Frontal cortex (tissue), 3 donors: ENCODE measurements at regions not wholly inside any gene's neighbourhood (a gene's known extent, or its start where the extent isn't known, plus 50 kb on each side); places are given as distances from the start of the nearest gene placed in this dataset.
"Not testable (repeated sequence)": the region's sequence is repeated elsewhere in the genome, so short reads cannot be mapped to it uniquely, and the experiment has no call there.

Source experiments
- DNase-seq, 2 donors: peaks; one replicate each; pipeline ENCODE4 v3.0.0; 2012; ENCODE audit warnings: low spot score in 2 of 2
- FAIRE-seq: peaks from 2 replicates; lab custom pipeline; 2012; peaks lifted over from hg19 to GRCh38; lab: Jason Lieb, UNC
- donor health status: control.
- donor health status: control.
- donor health status: control.

DNA sequence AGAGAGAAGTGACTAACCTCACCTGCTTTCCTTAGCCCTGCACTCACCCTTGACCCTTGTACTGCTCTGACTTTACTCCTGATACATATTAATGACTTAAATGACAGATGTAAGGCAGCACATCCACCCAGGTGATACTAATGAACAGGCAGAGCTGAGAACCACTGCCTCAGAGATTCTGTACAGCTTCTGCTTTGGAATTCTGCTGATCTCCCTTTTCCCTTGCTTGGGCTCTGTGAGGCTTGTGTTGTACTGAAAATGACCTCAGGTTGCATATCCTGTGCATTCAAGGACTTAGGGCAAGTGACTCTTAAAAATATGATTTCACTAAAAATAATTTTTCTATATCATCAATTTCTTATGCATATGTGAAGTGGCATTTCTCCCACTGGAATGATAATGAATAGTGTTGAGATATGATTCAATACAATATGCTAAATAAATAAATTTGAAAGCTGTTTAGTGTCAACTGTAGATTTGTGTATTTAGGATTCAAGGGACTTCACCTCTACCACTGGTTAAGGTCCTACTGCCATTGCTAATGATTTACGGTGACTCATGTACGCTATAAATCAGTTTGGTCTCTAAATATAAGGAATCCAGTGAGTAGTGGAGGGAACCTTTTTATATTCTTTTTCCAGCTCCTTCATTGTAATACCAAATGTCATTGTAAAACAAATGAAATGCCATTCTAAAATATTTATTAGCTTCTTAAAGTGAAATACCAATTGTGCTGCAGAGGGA, 328.3 kb downstream of the SOCS6 start:
- FAIRE-seq = no peak

DNA sequence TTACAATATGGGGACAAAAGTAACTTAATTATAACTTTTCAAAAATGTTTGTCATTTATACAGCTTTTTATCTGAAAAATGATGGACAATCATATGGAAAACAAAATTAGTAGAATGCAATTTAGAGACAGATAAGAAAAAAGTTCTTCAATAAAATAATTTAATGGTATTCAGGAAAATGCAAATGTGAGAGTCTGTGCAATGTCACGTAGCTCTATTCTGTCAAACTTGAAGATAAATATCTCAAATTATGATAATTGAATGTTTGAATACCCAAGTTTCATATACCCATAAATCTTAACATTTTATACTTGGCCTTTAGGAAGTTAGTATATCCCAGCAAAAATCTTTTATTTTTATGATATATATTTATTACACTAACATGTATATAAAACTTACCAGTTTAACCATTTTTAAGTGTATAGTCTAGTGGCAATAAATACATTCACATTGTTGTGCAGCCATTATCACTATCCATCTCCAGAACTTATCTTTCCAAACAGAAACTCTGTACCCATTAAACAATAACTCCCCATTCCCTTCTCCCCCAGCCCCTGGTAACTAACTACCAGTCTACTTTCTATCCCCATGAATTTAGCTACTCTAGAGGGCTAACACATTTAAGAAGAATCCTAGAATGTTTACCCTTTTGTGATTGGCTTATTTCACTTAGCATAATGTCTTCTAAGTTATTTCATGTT, 311.5 kb downstream of the SOCS6 start:
- FAIRE-seq (no peak), DNase-seq (no peak)

More for the DNA sequence above, 328.3 kb downstream of the SOCS6 start:
- DNase-seq = no peak

DNA sequence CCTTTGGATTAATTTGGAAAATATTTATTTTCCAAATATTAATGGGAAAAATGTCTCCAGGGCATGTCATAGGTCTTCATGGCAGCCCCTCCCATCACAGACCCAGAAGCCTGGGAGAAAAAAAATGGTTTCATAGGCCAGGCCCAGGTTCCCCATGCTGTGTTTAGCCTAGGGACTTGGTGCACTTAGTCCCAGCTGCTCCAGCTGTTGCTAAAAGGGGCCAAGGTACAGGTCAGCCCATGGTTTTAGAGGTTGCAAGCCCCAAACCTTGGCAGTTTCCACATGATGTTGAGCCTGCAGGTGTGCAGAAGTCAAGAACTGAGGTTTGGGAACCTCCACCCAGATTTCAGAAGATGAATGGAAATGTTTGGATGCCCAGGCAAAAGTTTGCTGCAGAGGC, 309.6 kb downstream of the SOCS6 start:
- FAIRE-seq = no peak
- no peak for DNase-seq

DNA sequence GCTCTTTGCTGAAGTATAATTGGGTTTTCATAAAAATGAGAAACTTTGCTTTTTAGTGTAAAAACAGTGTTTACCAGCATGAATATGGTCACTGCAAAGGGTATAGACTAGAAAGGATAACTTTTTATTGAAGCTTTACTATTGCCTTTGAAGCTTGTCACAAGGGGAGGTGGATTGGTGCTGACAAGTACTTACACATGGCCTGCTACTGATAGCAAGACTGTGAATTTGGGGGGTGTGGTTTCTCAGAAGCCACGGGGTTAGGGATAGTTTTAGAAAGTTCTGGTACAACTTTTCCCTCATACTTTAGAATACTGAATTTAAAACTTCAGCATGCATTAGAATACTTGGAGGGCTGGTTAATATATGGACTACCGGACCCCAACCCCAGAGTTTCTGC, 294.1 kb downstream of the SOCS6 start:
- FAIRE-seq (no peak), DNase-seq (no peak)

DNA sequence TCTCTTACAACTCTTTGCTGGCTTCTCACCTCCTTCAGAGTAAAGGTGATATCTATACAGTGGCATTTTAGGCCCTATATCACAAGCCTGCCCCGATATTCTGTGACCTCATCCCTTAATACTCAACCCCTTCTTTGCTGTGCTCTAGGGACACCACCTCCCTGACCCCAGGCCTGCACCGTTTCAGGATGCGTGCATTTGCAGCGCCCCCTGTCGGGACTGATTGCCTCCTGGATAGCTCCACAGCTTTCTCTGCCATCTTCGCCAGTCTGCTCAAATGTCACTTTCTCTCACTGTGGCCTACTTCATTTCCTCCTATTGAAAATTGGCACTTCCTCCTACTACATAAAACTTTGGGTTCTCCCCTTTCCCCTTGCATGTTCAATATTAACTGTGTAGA, 289.6 kb downstream of the SOCS6 start:
- no peak for DNase-seq
- FAIRE-seq = no peak

DNA sequence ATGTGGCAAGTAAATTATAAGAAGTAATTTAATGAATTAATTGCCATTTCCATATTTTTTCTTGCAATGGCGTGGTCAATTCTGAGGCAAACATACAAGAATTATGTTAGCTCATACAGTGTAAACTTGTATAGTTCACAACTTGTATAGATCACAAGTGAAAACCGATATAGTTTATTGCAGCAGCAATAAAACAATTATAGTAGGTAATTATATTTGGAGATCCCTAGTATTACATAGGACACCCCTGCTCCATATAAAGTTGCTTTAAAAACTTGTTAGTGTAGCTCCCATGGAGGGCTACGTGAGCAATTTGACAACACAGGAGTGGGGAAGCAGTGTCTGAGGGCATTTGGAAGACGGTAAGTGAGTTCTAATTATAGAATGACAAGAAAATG, 288.2 kb downstream of the SOCS6 start:
- DNase-seq (no peak), FAIRE-seq (no peak)

DNA sequence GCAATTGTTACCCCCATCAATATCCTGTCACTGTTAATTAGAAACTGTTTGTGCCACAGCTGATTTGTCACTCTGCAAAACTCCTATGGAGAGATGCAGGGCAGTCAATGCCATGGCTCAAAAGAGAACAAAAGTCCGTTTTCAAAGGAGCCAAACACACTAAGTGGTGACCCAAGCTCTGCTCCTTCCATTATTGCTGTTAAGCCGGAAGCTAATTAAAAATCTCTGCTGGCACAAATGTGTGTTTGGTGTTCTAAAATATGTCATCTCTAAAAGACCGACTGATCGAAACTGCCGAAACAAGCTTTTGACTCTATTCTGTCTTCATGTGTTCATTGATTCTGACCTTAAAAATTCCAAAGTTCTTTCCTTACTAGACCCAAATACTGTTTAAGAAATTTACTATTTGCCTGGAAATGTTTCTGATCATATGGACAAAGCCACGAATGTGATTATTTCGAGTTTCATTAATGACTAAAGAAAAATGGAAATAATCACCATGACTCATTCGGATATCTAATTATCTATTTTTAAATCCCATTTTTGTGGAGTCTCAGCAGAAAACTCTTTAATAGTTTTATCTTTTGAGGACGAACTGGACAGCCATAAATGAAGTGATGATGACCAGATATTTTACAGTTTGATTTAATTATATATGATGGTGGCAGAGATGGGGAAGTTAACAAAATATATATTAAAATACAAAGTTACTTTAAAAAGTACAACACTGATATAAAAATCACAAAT, 287.6 kb downstream of the SOCS6 start:
- FAIRE-seq (no peak), DNase-seq (no peak)

DNA sequence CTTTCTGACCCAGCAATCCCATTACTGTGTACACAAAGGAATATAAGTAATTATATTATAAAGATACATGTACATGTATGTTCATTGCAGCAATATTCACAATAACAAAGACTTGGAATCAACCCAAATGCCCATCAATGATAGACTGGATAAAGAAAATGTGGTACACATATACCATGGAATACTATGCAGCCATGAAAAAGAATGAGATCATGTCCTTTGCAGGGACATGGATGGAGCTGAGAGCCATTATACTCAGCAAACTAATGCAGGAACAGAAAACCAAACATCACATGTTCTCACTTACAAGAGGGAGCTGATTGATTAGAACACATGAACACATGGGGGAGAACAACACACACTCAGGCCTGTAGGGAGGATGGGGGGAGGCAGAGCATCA, 286.1 kb downstream of the SOCS6 start:
- DNase-seq, FAIRE-seq: not testable (repeated sequence)

DNA sequence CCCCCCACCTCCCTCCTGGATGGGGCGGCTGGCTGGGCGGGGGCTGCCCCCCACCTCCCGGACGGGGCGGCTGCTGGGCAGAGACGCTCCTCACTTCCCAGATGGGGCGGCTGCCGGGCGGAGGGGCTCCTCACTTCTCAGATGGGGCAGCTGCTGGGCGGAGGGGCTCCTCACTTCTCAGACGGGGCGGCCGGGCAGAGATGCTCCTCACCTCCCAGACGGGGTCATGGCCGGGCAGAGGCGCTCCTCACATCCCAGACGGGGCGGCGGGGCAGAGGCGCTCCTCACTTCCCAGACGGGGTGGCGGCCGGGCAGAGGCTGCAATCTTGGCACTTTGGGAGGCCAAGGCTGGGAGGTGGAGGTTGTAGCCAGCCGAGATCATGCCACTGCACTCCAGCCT, 280.8 kb downstream of the SOCS6 start:
- not testable (repeated sequence) for FAIRE-seq, DNase-seq

DNA sequence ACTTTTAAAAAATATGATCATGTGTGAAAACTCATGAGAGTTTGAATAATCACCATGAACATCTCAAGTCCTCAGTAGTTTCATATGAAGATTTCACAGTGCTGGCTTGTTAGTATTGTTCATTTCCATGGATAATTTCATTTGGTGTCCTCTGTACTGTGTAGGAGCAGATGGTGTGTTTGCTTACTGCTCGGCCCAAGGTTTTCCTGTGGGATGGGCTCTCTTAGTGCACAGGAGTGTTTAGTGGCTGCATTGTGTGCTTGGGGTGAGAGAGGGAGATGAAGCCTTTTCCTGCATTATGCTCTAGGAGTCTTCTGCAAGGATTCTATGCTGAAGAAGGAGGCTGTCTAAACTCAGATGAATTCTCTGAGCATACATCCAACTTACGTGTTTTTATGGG, 270.6 kb downstream of the SOCS6 start:
- FAIRE-seq (no peak), DNase-seq (no peak)

DNA sequence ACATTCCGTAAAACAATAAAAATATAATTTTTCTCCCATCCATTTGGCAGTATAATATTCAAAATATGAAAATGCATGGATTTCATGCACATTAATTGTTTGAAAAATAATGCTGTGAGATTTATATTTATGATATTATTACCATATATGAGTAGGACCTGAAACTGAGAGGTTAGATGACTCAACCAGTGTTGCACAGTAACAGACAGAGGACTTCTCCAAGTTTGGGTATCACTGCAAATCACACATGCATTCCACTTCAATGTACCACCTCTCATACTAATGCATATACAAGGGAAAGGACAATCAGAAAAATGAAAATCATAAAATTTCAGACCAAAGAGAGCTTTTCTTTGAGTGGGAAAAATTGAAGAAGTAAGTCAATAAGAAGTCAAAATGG, 269.5 kb downstream of the SOCS6 start:
- FAIRE-seq (no peak), DNase-seq (no peak)

DNA sequence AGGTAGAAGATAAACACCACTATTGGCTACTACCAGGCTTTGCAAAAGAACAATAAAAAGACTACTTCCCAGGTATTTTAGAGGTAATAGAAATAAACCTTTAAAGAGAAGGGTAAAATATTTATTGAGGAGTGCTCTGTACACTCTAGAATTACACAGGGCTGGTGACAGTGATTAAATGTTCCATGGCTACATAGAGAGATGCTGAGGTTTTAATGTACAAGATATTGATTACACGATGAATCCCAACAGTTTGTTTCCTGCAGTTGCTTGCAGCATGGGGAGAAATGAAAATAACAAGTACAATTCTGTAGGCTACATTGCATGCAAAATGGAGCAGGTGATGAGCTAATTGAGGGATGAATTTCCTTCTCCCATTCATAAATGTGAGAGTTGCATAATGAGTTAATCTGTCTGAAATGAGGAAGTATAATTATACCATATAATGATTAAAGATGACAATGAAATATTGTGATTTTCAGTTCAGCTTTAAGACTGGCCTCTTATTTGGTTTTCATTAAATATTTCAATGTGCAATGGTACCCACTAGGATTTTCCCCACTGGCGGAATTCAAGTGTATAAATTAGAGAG, 266.1 kb downstream of the SOCS6 start:
- no peak for DNase-seq
- no peak for FAIRE-seq

DNA sequence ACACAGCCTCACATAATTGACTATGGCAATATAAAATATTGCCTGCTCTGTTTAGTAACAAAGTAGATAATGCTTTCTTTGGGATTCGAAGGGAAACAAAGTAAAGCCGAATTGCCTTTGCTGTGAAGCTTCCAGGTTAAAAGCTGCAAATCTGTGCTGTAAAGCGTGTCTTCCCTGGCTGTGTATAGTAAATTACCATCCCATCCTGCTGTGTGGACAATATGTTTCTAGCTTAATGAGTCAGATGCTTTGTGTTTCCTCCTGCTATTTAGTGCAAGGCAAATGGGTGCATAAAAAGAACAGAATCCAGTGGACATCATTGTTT, 265.1 kb downstream of the SOCS6 start:
- DNase-seq = no peak
- no peak for FAIRE-seq

DNA sequence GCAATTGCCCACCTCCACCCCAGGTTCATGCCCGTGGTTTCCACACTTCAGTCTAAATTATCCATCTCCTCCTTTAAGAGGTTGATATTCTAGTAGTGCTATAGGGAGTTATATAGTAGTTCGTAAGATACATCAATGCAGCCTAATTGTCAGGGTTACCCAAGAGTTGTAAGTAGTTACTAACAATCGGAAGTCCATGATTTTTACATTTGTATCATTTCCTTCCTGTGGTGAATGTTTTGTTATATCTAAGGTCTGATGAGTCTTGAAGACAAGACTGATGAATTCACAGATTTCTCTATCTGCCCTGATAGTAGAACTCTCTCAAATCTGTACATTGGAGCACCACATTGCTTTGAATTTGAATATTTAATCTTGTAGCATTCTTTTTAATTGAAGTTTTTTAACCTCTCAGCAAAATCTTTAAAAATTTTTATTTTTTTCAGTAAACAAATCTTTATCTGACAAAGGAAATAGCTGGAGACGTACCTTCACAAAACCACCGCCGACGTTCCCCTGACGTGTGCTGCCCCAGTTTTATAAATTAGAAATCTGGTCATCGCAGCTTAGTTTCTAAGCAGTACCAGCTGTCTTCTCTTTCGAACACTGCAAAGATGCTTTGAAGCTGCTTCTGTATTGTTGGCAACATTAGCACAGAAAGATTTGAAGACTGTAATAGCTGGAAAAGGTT, 264.5 kb downstream of the SOCS6 start:
- DNase-seq (no peak), FAIRE-seq (no peak)

DNA sequence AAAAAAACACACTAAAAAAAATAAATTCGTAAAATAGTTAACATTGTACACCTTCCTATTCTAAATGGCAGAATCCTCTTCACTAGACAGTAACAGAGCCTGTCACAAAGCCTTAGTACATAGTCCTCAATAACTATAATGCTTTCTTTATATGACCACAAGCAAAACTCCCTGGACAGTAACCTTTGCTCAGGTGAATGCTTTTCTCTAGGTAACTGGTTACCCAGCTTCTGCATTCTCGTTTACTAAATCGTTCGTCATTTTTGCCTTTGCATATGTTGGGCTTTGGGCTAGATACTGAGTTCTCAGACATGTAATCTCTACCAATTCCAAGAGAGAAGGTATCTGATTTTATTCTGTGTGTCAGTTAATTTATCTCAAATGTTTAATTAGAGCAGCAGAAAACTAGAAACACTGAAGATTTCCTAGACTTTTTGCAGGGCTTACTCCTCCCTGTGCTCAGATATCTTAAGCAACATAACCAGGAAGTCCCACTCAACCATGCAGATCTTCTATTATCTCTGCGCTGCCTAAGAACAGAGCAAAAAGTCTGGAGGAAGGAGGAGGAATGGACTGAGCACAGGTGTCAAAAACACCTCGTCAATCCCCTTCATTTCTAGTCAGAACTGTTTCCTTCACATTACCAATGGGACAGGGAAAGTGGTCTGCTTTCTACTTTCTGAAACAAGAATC, 247.7 kb downstream of the SOCS6 start:
- no peak for FAIRE-seq
- DNase-seq = no peak

DNA sequence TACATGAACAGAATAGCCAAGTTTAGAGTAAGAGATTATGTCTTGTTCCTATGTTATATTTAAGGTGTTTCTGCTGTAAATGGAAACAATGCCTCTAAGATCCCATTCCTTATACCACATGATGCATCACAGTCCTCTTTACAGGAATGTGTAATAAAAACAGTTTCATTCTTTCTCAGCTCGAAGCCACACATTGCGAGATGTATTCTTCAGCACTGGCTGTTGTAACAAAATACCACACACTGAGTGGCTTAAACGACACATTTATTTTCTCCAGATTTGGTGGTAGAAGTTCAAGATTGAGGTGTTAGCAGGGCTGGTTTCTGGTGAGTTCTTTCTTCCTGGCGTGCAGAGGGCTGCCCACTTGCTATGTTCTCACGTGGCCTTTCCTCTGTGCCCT, 246.2 kb downstream of the SOCS6 start:
- FAIRE-seq (no peak), DNase-seq (no peak)

DNA sequence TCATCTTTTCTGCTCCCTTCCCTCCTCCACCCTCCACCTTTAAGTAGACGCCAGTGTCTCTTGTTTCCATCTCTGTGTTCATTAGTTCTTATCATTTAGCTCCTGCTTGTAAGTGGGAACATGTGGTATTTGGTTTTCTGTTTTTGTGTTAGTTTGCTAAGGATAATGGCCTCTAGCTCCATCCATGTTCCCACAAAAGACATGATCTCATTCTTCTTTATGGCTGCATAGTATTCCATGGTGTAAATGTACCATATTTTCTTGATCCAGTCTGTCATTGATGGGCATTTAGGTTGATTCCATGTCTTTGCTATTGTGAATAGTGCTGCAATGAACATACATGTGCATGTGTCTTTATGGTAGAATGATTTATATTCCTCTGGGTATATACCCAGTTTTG, 236.5 kb downstream of the SOCS6 start:
- not testable (repeated sequence) for FAIRE-seq, DNase-seq

DNA sequence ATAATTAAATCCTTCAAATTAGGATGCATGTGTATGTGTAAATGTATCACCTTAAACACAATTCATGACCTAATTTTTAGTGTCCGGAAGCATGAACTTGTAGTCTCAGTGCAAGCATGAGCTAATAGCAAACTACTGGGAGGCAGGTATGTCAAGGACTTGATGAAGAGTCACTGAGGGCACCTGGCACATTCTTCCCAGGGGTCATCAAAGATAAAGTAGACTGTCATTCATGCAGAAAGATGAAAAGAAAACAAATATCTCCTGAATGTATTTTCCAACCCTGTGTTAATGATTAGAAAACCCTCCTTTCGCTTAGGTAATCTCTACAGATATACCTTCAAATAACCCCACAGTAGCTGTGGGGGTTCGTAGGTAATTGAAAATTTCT, 234.9 kb downstream of the SOCS6 start:
- FAIRE-seq (no peak), DNase-seq (no peak)

DNA sequence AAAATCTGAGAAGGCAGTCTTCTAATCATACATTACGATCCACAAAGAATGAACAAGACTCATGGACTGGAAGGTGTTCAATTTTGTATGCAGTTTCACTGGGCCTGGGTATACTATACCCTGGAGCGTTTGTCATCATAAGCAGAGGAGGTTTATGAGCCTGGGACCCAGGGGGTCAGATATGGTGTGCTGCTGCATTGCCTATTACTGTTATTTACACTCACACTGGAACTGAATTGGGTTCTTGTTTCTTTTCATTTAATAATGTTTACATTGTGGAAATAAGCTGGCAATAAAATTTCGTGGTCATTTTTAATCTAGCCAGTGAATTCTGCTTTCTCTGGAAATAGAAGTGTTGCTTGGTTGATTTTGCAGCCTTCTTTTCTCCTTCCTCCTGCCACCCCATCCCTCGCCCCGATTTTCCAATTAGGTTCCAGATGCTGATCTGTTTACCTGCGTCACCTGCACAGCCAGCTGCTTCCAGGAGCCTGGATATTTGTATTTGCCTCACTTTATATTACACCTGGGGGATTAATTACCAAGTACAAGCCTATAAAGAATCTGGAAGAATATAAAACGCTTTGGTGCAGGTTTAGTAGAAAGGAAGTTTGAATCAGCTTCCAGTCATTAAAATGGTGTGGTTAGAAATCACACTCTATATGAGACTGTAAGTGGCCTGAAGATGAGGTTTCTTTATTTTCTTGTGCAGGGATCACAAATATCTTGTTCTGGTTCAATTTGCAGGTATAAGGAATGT, 234.4 kb downstream of the SOCS6 start:
- DNase-seq = no peak
- no peak for FAIRE-seq
